Heart right ventricle (tissue), 16 donors: ENCODE measurements at regions not wholly inside any gene's neighbourhood (a gene's known extent, or its start where the extent isn't known, plus 50 kb on each side); places are given as distances from the start of the nearest gene placed in this dataset.

ENCODE experiments used
- ATAC-seq, 8 donors: fragments of 200-7000 bp; cut with Tn5 transposase; one replicate each; pipeline ENCODE4 v1.9.1; 2020; ENCODE audit warnings: mild to moderate bottlenecking in 8 of 8, moderate library complexity in 8 of 8, moderate number of reproducible peaks in 1 of 8
- DNase-seq, 2 donors: peaks; one replicate each; pipeline ENCODE4 v3.0.0-alpha.2; 2020
- H3K27ac ChIP-seq, 10 donors: fragments of 200-600 bp; sonication (generic) in 2 of 10; one replicate each; pipeline versions ENCODE4 v1.5.0 to v1.8.0; 2020 to 2022; ENCODE audit warnings: mild to moderate bottlenecking in 3 of 10
- H3K27me3 ChIP-seq, 7 donors: fragments of 200-600 bp; one replicate each; pipeline ENCODE4 v1.8.0; 2021 to 2022; ENCODE audit warnings: mild to moderate bottlenecking in 2 of 7
- H3K36me3 ChIP-seq, 9 donors: fragments of 200-600 bp; sonication (generic) in 1 of 9; one replicate each; pipeline versions ENCODE4 v1.5.0 to v1.8.0; 2020 to 2022; ENCODE audit warnings: mild to moderate bottlenecking in 2 of 9
- H3K4me1 ChIP-seq, 9 donors: fragments of 200-600 bp; sonication (generic) in 1 of 9; one replicate each; pipeline versions ENCODE4 v1.5.0 to v1.8.0; 2020 to 2022; ENCODE audit warnings: mild to moderate bottlenecking in 4 of 9
- H3K4me3 ChIP-seq, 10 donors: fragments of 200-600 bp; sonication (generic) in 2 of 10; one replicate each; pipeline versions ENCODE4 v1.5.0 to v1.8.0; 2020 to 2022; ENCODE audit warnings: mild to moderate bottlenecking in 7 of 10, moderate library complexity in 2 of 10
- H3K9me3 ChIP-seq, 11 donors: fragments of 200-600 bp in 10 of 11; sonication (generic) in 2 of 11; one replicate each; pipeline versions ENCODE4 v1.5.0 to v1.8.0; 2013 to 2022; ENCODE audit warnings: mild to moderate bottlenecking in 2 of 11, control low read depth in 1 of 11, moderate library complexity in 1 of 11
- WGBS, 2 donors: extraction: QIAGEN DNeasy Blood & Tissue Kit; methylation state at CpG; one replicate each; pipeline ENCODE4 v1.1.7; 2013; ENCODE audit warnings: inconsistent platforms in 1 of 2; 5-methylcytosine and 5-hydroxymethylcytosine counted together
- intact Hi-C, 10 donors: fragments of 100-400 bp; cut with DNase I; formaldehyde crosslinking; loops; one replicate each; pipeline versions ENCODE4 v1.11.1 to v1.14.2; 2022
- TF ChIP-seq, protein P1 (sequence below), 9 donors: fragments of 200-600 bp; sonication (generic) in 2 of 9; IDR thresholded peaks; one replicate each; pipeline versions ENCODE4 v1.5.0 to v1.8.0; 2021 to 2022; ENCODE audit warnings: antibody characterized with exemption in 9 of 9, mild to moderate bottlenecking in 5 of 9, moderate library complexity in 1 of 9
- donor health status: Arrhythmogenic right ventricular cardiomyopathy.
- donor health status: ischemic (EF 13 %, LVEDD 7.1; RV severe dilation, severe dysfunction).
- donor health status: healthy with polysubstance abuse.
- donor health status: DM: no; HTN: yes; CAD: no.
- donor health status: DM: no; HTN: no; CAD: no.
- donor health status: ischemic (EF 25% LVEDD 6.9; RV normal size, moderate dysfunction).
- donor health status: ischemic (EF 25% LVEDD 5.7; RV mildly dilated, moderate dysfunction).
- donor health status: healthy.
- donor health status: DM: yes; HTN: yes; CAD: no.
- donor health status: Ischemic cardiomyopathy.
- donor health status: ischemic (EF 35%, LVEDD 5.7; RV mildly dilated, moderate dysfunction).
- donor health status: nonischemic (EF 11% LVEDD 7.7; RV severe dilation, severe dysfunction).
- donor health status: DM: yes; HTN: yes; CAD: no.
- donor health status: PGD.
- donor health status: ischemic (EF 29% LVEDD 5.4; RV normal size, mild dysfunction).
- donor health status: nonischemic (EF 23%, LVEDD 6.1; RV moderate dilation, normal function).

DNA sequence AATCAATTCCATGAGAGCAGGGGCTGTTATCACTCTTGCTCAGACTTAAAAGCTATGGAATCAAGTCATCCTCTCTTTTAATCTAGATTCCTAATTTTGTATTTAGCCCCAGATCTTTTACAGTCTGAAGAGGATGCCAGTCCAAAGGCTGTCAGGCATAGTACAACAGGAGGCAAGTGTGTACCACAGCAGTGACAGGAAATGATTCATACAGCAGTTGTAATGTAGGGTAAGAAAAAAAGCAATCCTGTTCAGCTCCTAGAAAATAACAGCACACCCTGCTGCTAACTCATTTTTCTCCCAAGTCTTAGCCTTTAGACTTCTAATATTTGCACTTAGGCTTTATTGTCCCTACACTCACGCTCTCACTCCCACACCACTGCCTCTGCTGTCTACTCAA is 127.8 kb upstream of the SYT4 start:
- TF ChIP-seq, protein P1, sequence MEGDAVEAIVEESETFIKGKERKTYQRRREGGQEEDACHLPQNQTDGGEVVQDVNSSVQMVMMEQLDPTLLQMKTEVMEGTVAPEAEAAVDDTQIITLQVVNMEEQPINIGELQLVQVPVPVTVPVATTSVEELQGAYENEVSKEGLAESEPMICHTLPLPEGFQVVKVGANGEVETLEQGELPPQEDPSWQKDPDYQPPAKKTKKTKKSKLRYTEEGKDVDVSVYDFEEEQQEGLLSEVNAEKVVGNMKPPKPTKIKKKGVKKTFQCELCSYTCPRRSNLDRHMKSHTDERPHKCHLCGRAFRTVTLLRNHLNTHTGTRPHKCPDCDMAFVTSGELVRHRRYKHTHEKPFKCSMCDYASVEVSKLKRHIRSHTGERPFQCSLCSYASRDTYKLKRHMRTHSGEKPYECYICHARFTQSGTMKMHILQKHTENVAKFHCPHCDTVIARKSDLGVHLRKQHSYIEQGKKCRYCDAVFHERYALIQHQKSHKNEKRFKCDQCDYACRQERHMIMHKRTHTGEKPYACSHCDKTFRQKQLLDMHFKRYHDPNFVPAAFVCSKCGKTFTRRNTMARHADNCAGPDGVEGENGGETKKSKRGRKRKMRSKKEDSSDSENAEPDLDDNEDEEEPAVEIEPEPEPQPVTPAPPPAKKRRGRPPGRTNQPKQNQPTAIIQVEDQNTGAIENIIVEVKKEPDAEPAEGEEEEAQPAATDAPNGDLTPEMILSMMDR (IDR thresholded peaks at IDR 0.05): no peak
- Histone ChIP-seq H3K4me1 (no peaks in the 10 kb centered on the region), H3K9me3 (peaks cover 0 to 3% (median 0%) of the 10 kb centered on the region in 11 donors), H3K36me3 (no peaks in the 10 kb centered on the region), H3K4me3 (no peak overlapping the region), H3K27ac (no peak overlapping the region), H3K27me3 (no peaks in the 10 kb centered on the region)
- ATAC-seq (no peak), DNase-seq (no peak)
- WGBS, 2 donors: 74 to 76% methylated on average over 1 of the region's 1 CpG
- intact Hi-C loops: no loop called here

DNA sequence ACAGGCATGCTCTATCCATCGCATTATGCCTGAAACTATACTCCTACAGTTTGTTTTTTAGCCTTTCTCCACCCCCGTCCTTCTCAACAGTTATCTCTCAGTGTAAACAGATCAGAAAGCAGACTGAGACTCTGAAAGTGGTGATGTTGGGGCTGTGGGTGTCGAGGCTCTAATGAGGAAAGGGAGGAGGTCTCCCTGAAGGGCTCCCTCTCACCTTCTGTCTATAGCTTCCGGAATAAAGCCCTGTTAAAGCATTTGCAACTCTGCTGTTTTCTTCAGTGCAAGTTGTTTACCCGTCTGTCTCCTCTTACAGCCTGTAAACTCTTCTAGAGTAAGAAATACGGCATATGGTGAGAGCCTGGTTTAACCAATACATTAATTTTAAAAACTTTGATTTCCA is 136.7 kb upstream of the SYT4 start:
- H3K36me3 ChIP-seq: no peaks in the 10 kb centered on the region
- TF ChIP-seq, protein P1 (IDR thresholded peaks at IDR 0.05): no peak
- intact Hi-C loops: no loop called here
- H3K27ac ChIP-seq: no peak overlapping the region
- WGBS, 2 donors: 20 to 21% methylated on average over 6 of the region's 6 CpGs
- no peak overlapping the region for H3K4me3 ChIP-seq
- DNase-seq: no peak
- H3K4me1 ChIP-seq: no peaks in the 10 kb centered on the region
- H3K9me3 ChIP-seq: no peaks in the 10 kb centered on the region
- ATAC-seq: no peak
- peaks cover 0 to 20% (median 0%) of the 10 kb centered on the region in 7 donors for H3K27me3 ChIP-seq

DNA sequence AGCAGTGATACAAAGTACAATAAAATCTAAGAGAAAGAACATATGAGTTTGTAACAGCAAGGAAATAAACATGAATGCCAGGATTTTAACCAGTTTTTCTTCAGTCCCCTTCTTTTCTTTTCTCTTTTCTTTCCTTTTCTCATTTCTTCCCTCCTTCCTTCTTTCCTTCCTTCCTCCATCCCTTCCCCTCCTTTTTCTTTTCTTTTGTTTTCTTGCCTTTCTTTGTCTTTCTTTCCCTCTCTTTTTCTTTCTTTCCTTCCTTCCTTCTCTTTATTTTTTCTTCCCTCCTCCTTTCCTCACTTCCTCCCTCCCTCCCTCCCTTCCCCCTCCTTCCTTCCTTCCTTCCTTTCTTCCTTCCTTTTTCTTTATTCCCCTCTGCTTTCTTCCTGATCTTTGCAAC is 142.8 kb upstream of the SYT4 start:
- H3K4me1 ChIP-seq: no peaks in the 10 kb centered on the region
- H3K27ac ChIP-seq: no peak overlapping the region
- intact Hi-C loops: no loop called here
- TF ChIP-seq, protein P1 (IDR thresholded peaks at IDR 0.05): no peak
- no peak overlapping the region for H3K4me3 ChIP-seq
- no peaks in the 10 kb centered on the region for H3K9me3 ChIP-seq
- H3K27me3 ChIP-seq: peaks cover 0 to 47% (median 0%) of the 10 kb centered on the region in 7 donors
- DNase-seq: no peak
- no peak for ATAC-seq
- H3K36me3 ChIP-seq: no peaks in the 10 kb centered on the region

DNA sequence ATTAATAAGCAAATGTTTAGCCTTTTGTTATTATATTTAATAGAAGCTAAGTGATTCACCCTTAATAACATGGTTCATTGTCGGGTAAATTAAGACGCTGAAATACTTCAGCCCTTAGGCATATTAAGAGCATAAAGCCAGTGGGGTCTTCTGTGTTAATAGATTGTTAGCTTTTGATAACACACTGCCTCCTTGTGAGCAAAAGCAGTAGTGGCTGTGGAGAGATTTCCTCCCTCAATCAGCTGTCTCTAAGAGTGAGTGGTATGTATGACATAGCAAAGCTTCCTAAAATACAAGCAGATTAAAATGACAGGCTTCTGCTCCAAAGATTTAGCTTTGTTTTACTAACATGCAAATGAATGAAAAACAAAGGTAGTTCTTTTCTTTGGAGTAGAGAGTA is 143.7 kb upstream of the SYT4 start:
- DNase-seq (no peak), ATAC-seq (no peak)
- WGBS, 2 donors: 40 to 47% methylated on average over 2 of the region's 2 CpGs
- Histone ChIP-seq H3K27ac (no peak overlapping the region), H3K4me3 (no peak overlapping the region), H3K9me3 (no peaks in the 10 kb centered on the region), H3K4me1 (no peaks in the 10 kb centered on the region), H3K36me3 (no peaks in the 10 kb centered on the region), H3K27me3 (peaks cover 0 to 53% (median 0%) of the 10 kb centered on the region in 7 donors)
- TF ChIP-seq, protein P1 (IDR thresholded peaks at IDR 0.05): no peak
- intact Hi-C loops: no loop called here

DNA sequence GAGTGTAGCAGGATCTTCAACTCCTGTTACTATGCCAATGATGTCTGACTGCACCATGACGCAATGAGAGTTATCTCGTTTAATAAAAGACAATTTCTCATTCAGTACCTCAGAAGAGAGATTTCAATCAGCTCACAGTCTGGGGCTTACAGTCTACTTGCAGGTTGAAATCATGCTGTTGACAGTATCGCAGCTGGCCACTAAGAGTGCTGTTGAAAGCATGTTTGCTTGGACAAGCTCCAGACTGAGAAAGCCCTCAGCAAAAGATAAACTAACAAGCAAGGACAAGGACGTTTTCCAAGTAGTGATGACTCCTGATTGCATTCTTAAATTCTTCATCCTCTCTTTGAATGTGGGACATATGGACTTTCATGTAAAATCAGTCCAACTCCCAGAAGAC is 145.2 kb upstream of the SYT4 start:
- DNase-seq (no peak), ATAC-seq (peak in 1 of 8 donors; percentile 39)
- TF ChIP-seq, protein P1 (IDR thresholded peaks at IDR 0.05): no peak
- Histone ChIP-seq H3K4me3 (no peak overlapping the region), H3K36me3 (no peaks in the 10 kb centered on the region), H3K4me1 (no peaks in the 10 kb centered on the region), H3K27ac (no peak overlapping the region), H3K9me3 (no peaks in the 10 kb centered on the region), H3K27me3 (peaks cover 0 to 52% (median 0%) of the 10 kb centered on the region in 7 donors)
- 10 to 14% methylated on average over 4 of the region's 4 CpGs for WGBS, 2 donors
- intact Hi-C loops: no loop called here
